Calu3 (cell line): ENCODE measurements at regions not wholly inside any gene's neighbourhood (a gene's known extent, or its start where the extent isn't known, plus 50 kb on each side); places are given as distances from the start of the nearest gene placed in this dataset.

Experiments used
- BruUV-seq: library from RNA; stranded (reverse); fragments of 400-500 nt; replicated peaks from 2 replicates; lab custom pipeline; 2021; lab: Mats Ljungman, UMichigan
- CTCF ChIA-PET: fragments of 300-600 bp; sonication (Branson Sonifier 250); formaldehyde crosslinking; loops from one replicate; lab custom pipeline; 2022; ENCODE audit warnings: antibody characterized with exemption; lab: Charles Lee
- DNase-seq: peaks from one replicate; pipeline ENCODE4 v3.0.0; 2022
- H3K27ac Mint-ChIP-seq: one replicate; pipeline ENCODE4 v1.8.0; 2022; ENCODE audit warnings: mixed read lengths; ENCODE audit not compliant: unreplicated experiment
- H3K27me3 Mint-ChIP-seq: one replicate; pipeline ENCODE4 v1.8.0; 2022; ENCODE audit warnings: mixed read lengths; ENCODE audit not compliant: unreplicated experiment
- H3K36me3 Mint-ChIP-seq: one replicate; pipeline ENCODE4 v1.8.0; 2022; ENCODE audit warnings: mild to moderate bottlenecking, moderate library complexity, mixed read lengths; ENCODE audit not compliant: insufficient read depth, unreplicated experiment
- H3K4me1 Mint-ChIP-seq: one replicate; pipeline ENCODE4 v1.8.0; 2022; ENCODE audit warnings: mild to moderate bottlenecking, low read depth, mixed read lengths; ENCODE audit not compliant: unreplicated experiment
- H3K4me3 Mint-ChIP-seq: one replicate; pipeline ENCODE4 v1.8.0; 2022; ENCODE audit warnings: mild to moderate bottlenecking, low read depth, moderate library complexity, mixed read lengths; ENCODE audit not compliant: unreplicated experiment
- H3K9me3 Mint-ChIP-seq: one replicate; pipeline ENCODE4 v1.8.0; 2022; ENCODE audit warnings: low read depth, mixed read lengths; ENCODE audit not compliant: unreplicated experiment
- intact Hi-C: fragments of 100-400 bp; cut with micrococcal nuclease; formaldehyde crosslinking; loops from one replicate; pipeline ENCODE4 v1.10.0; 2022; ENCODE audit not compliant: unreplicated experiment
- TF ChIP-seq, protein P1 (sequence below): fragments of 200-600 bp; IDR thresholded peaks from one replicate; pipeline ENCODE4 v1.8.0; 2022; ENCODE audit warnings: antibody characterized with exemption; ENCODE audit not compliant: unreplicated experiment

DNA sequence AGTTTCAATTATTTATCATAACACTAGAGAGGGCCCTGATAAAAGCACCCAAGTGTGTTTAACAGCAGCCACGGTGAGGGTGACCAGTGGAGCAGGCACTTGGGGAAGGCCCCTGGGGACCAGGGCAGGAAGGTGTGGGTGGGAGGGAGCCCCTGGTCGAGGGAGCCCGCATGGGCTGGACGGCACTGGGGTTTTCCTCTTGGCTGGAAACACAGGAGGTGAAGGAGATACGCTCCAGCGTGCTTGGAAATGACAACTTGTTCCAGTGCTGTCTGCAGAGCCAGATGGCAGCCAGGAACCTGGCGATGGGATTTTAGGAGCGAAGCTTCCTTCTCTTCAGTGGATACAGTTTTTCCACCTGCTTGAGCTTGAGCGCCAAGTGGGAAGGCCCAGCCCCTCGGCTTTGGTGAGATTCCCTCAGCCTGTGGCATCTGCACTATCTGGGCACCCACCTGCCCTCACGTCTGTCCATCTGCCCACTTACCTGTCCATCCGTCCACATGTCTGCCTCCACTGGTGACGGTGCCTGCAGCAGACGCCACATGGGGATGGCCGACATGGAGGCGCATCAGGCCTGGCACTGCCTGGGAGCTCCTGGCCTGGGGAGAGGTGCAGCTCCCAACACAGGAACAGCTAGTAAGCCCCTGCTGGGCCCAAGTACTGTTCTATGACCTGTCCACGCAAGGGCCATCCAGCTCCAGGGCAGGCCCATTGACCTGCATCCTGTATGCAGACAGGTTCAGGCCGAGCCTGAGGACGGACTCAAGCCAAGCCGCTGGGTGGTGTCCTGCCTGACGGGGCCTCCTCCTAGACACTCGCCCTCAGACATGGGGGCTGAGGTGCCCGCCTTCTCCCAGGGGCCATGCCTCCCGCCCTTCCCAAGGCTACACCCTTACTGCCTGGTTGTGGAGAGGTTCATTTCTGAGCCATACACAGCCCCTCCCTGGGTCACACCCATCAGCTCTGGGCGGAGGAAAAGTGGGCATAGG, 192.2 kb upstream of the C14orf180 start:
- no TSS peak for BruUV-seq
- no peaks in the 10 kb centered on the region for H3K9me3 Mint-ChIP-seq
- intact Hi-C loops = no loop called here
- H3K4me3 Mint-ChIP-seq = no peak overlapping the region
- TF ChIP-seq, protein P1, sequence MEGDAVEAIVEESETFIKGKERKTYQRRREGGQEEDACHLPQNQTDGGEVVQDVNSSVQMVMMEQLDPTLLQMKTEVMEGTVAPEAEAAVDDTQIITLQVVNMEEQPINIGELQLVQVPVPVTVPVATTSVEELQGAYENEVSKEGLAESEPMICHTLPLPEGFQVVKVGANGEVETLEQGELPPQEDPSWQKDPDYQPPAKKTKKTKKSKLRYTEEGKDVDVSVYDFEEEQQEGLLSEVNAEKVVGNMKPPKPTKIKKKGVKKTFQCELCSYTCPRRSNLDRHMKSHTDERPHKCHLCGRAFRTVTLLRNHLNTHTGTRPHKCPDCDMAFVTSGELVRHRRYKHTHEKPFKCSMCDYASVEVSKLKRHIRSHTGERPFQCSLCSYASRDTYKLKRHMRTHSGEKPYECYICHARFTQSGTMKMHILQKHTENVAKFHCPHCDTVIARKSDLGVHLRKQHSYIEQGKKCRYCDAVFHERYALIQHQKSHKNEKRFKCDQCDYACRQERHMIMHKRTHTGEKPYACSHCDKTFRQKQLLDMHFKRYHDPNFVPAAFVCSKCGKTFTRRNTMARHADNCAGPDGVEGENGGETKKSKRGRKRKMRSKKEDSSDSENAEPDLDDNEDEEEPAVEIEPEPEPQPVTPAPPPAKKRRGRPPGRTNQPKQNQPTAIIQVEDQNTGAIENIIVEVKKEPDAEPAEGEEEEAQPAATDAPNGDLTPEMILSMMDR = no peak
- CTCF ChIA-PET = no interaction called here
- H3K36me3 Mint-ChIP-seq = no peaks in the 10 kb centered on the region
- no peak overlapping the region for H3K27ac Mint-ChIP-seq
- no peaks in the 10 kb centered on the region for H3K4me1 Mint-ChIP-seq
- no peak for DNase-seq
- peaks cover 79% of the 10 kb centered on the region for H3K27me3 Mint-ChIP-seq

DNA sequence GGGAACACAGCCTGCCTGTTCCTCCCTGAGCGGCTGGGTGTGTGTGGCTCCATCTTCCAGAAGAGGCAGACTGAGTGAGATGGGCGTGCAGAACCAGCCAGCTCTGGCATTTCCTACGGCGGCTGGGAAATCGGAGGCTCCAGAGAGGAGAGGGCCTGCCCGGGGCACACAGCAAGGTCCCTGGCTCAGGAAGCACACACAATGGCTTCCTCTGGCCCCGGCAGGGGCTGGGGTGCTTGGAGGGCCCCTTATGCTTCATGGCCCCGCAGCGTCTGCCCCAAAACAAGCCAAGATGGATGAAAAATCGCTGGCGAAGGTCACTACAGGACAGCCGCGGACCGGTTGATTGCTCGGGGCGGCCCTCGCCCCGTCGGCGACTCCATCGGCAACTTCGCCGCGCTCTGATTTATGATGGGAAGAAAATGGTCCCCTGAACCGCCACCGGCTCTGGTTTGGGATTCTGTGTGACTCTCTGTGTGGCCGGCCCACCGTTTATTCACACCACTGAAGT, 191.5 kb upstream of the C14orf180 start:
- H3K9me3 Mint-ChIP-seq = no peaks in the 10 kb centered on the region

DNA sequence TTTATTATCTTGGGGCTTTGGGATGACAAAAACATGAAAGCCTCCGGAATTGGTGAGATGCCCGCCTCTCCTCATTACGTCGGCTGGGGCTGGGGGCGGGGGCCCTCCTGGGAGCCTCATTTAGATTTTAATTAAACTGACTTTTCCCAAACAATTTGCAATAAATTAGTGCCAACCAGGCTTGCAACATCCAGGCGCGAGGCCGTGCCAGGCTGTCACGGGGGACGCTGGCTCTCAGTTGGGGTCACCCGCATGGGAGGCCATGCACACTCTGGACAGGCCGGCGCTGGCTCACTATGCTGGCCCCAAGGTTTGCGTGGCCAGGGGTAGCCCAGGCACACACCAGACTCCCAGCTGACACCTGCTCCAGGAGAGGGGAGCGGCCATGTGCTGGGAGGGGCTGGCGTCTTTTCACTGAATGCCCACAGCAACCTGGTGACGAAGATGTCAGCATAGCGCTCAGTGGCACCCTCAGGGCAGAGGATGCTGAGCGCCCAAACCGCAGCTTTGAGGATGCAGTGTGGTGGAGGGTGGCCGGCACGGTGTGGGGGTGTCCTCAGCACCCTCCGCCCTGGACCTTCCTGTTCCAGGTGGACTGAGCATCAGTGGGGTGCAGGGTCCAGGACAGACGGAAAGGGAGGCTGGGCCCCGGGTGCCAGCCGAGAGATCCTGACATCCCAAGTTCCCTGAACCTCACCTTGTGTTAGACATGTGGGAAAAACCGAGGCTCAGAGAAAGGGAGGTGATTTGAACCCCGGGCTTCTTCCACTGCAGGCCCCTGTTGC, 190.8 kb upstream of the C14orf180 start:
- DNase-seq = no peak
- TF ChIP-seq, protein P1 = no peak
- no peaks in the 10 kb centered on the region for H3K4me1 Mint-ChIP-seq
- CTCF ChIA-PET = no interaction called here
- no TSS peak for BruUV-seq
- H3K9me3 Mint-ChIP-seq = no peaks in the 10 kb centered on the region
- intact Hi-C loops = no loop called here
- H3K4me3 Mint-ChIP-seq = no peak overlapping the region
- peaks cover 85% of the 10 kb centered on the region for H3K27me3 Mint-ChIP-seq
- H3K36me3 Mint-ChIP-seq = no peaks in the 10 kb centered on the region
- H3K27ac Mint-ChIP-seq = no peak overlapping the region

More for the DNA sequence above, 191.5 kb upstream of the C14orf180 start:
- no TSS peak for BruUV-seq
- H3K27ac Mint-ChIP-seq = no peak overlapping the region
- DNase-seq = no peak
- peaks cover 79% of the 10 kb centered on the region for H3K27me3 Mint-ChIP-seq
- intact Hi-C loops = no loop called here
- no peaks in the 10 kb centered on the region for H3K36me3 Mint-ChIP-seq
- H3K4me3 Mint-ChIP-seq = no peak overlapping the region
- TF ChIP-seq, protein P1 = no peak
- no peaks in the 10 kb centered on the region for H3K4me1 Mint-ChIP-seq
- CTCF ChIA-PET = no interaction called here

DNA sequence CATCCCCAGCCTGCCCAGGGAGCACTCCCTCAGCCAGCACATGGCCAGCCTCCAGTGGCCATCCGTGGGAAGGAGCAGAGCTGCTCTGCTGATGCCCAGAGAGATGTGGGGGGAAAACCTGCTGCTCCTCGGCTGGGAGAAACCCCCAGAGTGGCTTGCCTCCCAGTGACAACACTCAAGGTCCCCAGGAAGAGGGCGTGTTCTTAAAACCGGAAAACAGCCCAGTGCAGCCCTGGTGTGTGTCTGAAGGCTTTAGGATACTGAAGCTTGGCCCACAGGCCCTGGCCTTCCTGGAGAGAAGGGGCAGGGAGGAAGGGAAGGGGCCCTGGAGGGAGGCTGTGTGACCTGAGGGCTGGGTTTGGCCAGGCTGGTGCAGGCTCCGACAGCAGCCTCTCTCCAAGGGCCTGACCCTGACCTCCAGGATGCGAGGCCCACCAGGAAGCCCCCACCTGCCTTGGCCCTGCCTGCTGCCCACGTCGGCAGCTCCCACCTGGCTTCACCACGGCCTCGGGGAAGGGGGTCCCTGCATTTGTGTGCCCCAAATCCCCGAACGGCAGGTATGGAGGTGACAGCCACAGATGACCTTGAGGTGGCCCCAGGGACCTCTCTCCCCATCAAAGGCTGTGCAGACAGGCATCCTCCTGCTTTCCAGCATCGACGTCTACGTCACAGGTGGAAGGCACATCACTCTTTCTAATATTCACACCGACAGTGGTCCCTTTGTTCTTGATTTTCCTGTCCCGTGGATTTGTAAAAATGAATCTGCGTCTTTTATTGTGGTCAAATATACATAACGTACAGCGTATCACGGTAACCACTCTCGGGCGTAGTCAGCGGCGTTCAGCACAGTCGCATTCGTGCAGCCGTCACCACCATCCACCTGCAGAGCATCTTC, 190.0 kb upstream of the C14orf180 start:
- CTCF ChIA-PET = no interaction called here
- Mint-ChIP-seq H3K27me3 (peaks cover 85% of the 10 kb centered on the region), H3K4me3 (no peak overlapping the region), H3K4me1 (no peaks in the 10 kb centered on the region), H3K9me3 (no peaks in the 10 kb centered on the region), H3K36me3 (no peaks in the 10 kb centered on the region), H3K27ac (no peak overlapping the region)
- intact Hi-C loops = no loop called here
- DNase-seq = no peak
- TF ChIP-seq, protein P1 = no peak
- BruUV-seq = no TSS peak
